K562 (cell line): ENCODE measurements at regions not wholly inside any gene's neighbourhood (a gene's known extent, or its start where the extent isn't known, plus 50 kb on each side); places are given as distances from the start of the nearest gene placed in this dataset.

ENCODE experiments used
- ARNT ChIP-seq, 2 experiments: fragments of 450-650 bp; IDR thresholded peaks; 2 replicates each; pipeline ENCODE4 v1.6.1; 2016; ENCODE audit warnings: mild to moderate bottlenecking in 1 of 2
- E4F1 ChIP-seq: fragments of 250-450 bp; sonication (Bioruptor Pico); IDR thresholded peaks from 2 replicates; pipeline ENCODE4 v1.5.0; 2021; ENCODE audit warnings: mild to moderate bottlenecking, borderline replicate concordance
- HLTF ChIP-seq: fragments of 450-650 bp; IDR thresholded peaks from 2 replicates; pipeline ENCODE4 v1.6.1; 2016
- HMG20A ChIP-seq: fragments of 450-650 bp; formaldehyde crosslinking; conservative IDR thresholded peaks from 2 replicates; pipeline ENCODE4 v1.4.0; 2020; ENCODE audit warnings: mild to moderate bottlenecking, mixed read lengths
- PKNOX1 ChIP-seq: fragments of 450-650 bp; IDR thresholded peaks from 2 replicates; pipeline ENCODE4 v1.6.1; 2016
- RBM17 ChIP-seq: fragments of 200-400 bp; formaldehyde crosslinking; IDR thresholded peaks from 2 replicates; pipeline ENCODE4 v1.6.1; 2017; ENCODE audit warnings: low read depth, mild to moderate bottlenecking, low read length, borderline replicate concordance
- SP1 ChIP-seq: sonication (generic); formaldehyde crosslinking; IDR thresholded peaks from 2 replicates; pipeline ENCODE4 v1.8.1; 2022; ENCODE audit warnings: mild to moderate bottlenecking, missing genetic modification reagents
- SRSF9 ChIP-seq: fragments of 200-400 bp; formaldehyde crosslinking; IDR thresholded peaks from 2 replicates; pipeline ENCODE4 v1.6.1; 2017; ENCODE audit warnings: low read depth, low read length, borderline replicate concordance
- ZNF551 ChIP-seq: fragments of 250-450 bp; sonication (Bioruptor Pico); IDR thresholded peaks from 2 replicates; pipeline ENCODE4 v1.5.0; 2021; ENCODE audit warnings: mild to moderate bottlenecking, moderate library complexity
- ZNF699 ChIP-seq: fragments of 250-450 bp; sonication (Bioruptor Pico); IDR thresholded peaks from 2 replicates; pipeline ENCODE4 v1.8.0; 2021; ENCODE audit warnings: mild to moderate bottlenecking, moderate library complexity; ENCODE audit not compliant: insufficient replicate concordance
- ZNF766 ChIP-seq: fragments of 200-800 bp; sonication (Bioruptor generic); conservative IDR thresholded peaks from 2 replicates; pipeline ENCODE4 v1.6.1; 2016; ENCODE audit warnings: missing genetic modification characterization, missing compliant biosample characterization

GRCh38 chr20:53722515-53723036 is 128.9 kb upstream of the ZNF217 start (continued):
- TF ChIP-seq ZNF699 (CRISPR knock-in tag) (no peak), E4F1 (CRISPR knock-in tag) (no peak), HLTF (no peak), ZNF766 (no peak), HMG20A (CRISPR knock-in tag) (no peak), SRSF9 (no peak), PKNOX1 (no peak), ZNF551 (CRISPR knock-in tag) (no peak), RBM17 (no peak), ARNT (IDR thresholded peaks at IDR 0.05) (no peak), SP1 (no peak)
- TF ChIP-seq, all 486 proteins: peak for 5
